ENCODE measurements at regions not wholly inside any gene's neighbourhood (a gene's known extent, or its start where the extent isn't known, plus 50 kb on each side); places are given as distances from the start of the nearest gene placed in this dataset.

GRCh38 chr7:25316366-25316765, 88.1 kb upstream of the NPVF start:
- TF ChIP-seq POLR2A (IDR thresholded peaks at IDR 0.05) (no peak), CTCF (IDR thresholded peaks at IDR 0.05) (no peak)

Measured in breast epithelium (tissue), 3 donors.